ENCODE measurements at regions not wholly inside any gene's neighbourhood (a gene's known extent, or its start where the extent isn't known, plus 50 kb on each side); places are given as distances from the start of the nearest gene placed in this dataset.

GRCh38 chr14:96736439-96736838 lies 60.7 kb upstream of the VRK1 start:
- H3K4me1 ChIP-seq (ENCODE audit: insufficient read depth, low read length, poor library complexity, severe bottlenecking), result peaks cover 4% of the 10 kb centered on the region
- H3K9ac ChIP-seq (ENCODE audit: low read depth, low read length, poor library complexity, severe bottlenecking), result no peak overlapping the region
- TF ChIP-seq EZH2phosphoT487 (IDR thresholded peaks at IDR 0.05; ENCODE audit: borderline replicate concordance) (no peak), CTCF (conservative IDR thresholded peaks at IDR 0.05; ENCODE audit: low read length) (no peak)
- no peaks in the 10 kb centered on the region for H3K9me2 ChIP-seq (replicated peaks; ENCODE audit: low read depth, low read length)
- H3K36me3 ChIP-seq (ENCODE audit: insufficient read depth, low read length), result no peaks in the 10 kb centered on the region
- no peak overlapping the region for H3K4me2 ChIP-seq (ENCODE audit: low read depth, low read length, poor library complexity, severe bottlenecking)
- H3K79me2 ChIP-seq (ENCODE audit: insufficient read depth, low read length), result no peaks in the 10 kb centered on the region
- peaks cover 15% of the 10 kb centered on the region for H3K27me3 ChIP-seq (ENCODE audit: insufficient read depth, low read length, poor library complexity, severe bottlenecking)
- H4K20me1 ChIP-seq (ENCODE audit: insufficient read depth, low read length, poor library complexity, severe bottlenecking), result no peaks in the 10 kb centered on the region
- no peaks in the 10 kb centered on the region for H3K9me3 ChIP-seq (ENCODE audit: insufficient read depth, low read depth, low read length)
- H2AFZ ChIP-seq (ENCODE audit: low read length), result no peak overlapping the region
- no peaks in the 10 kb centered on the region for H3F3A ChIP-seq (ENCODE audit: low read depth)
- no peak overlapping the region for H3K4me3 ChIP-seq (ENCODE audit: low read length, poor library complexity, severe bottlenecking)

- Histone ChIP-seq H3F3A (ENCODE audit: low read depth) (no peaks in the 10 kb centered on the region), H3K27me3 (ENCODE audit: insufficient read depth, low read length, poor library complexity, severe bottlenecking) (peaks cover 15% of the 10 kb centered on the region), H2AFZ (ENCODE audit: low read length) (no peak overlapping the region), H3K9ac (ENCODE audit: low read depth, low read length, poor library complexity, severe bottlenecking) (no peak overlapping the region), H3K4me3 (ENCODE audit: low read length, poor library complexity, severe bottlenecking) (no peak overlapping the region), H3K4me2 (ENCODE audit: low read depth, low read length, poor library complexity, severe bottlenecking) (no peak overlapping the region), H3K4me1 (ENCODE audit: insufficient read depth, low read length, poor library complexity, severe bottlenecking) (peaks cover 4% of the 10 kb centered on the region), H3K36me3 (ENCODE audit: insufficient read depth, low read length) (no peaks in the 10 kb centered on the region), H3K9me2 (replicated peaks; ENCODE audit: low read depth, low read length) (no peaks in the 10 kb centered on the region), H4K20me1 (ENCODE audit: insufficient read depth, low read length, poor library complexity, severe bottlenecking) (no peaks in the 10 kb centered on the region), H3K9me3 (ENCODE audit: insufficient read depth, low read depth, low read length) (no peaks in the 10 kb centered on the region), H3K79me2 (ENCODE audit: insufficient read depth, low read length) (no peaks in the 10 kb centered on the region)
- TF ChIP-seq CTCF (conservative IDR thresholded peaks at IDR 0.05; ENCODE audit: low read length) (no peak), EZH2phosphoT487 (IDR thresholded peaks at IDR 0.05; ENCODE audit: borderline replicate concordance) (no peak)
These were observed 59.3 kb upstream of the VRK1 start for GRCh38 chr14:96737881-96738280.

GRCh38 chr14:96739200-96739910 lies 57.8 kb upstream of the VRK1 start:
- TF ChIP-seq CTCF (conservative IDR thresholded peaks at IDR 0.05; ENCODE audit: low read length) (no peak), EZH2phosphoT487 (IDR thresholded peaks at IDR 0.05; ENCODE audit: borderline replicate concordance) (no peak)
- Histone ChIP-seq H3K4me2 (ENCODE audit: low read depth, low read length, poor library complexity, severe bottlenecking) (no peak overlapping the region), H3F3A (ENCODE audit: low read depth) (no peaks in the 10 kb centered on the region), H2AFZ (ENCODE audit: low read length) (no peak overlapping the region), H3K9me3 (ENCODE audit: insufficient read depth, low read depth, low read length) (no peaks in the 10 kb centered on the region), H3K36me3 (ENCODE audit: insufficient read depth, low read length) (no peaks in the 10 kb centered on the region), H3K4me1 (ENCODE audit: insufficient read depth, low read length, poor library complexity, severe bottlenecking) (peaks cover 4% of the 10 kb centered on the region), H3K9me2 (replicated peaks; ENCODE audit: low read depth, low read length) (no peaks in the 10 kb centered on the region), H3K4me3 (ENCODE audit: low read length, poor library complexity, severe bottlenecking) (no peak overlapping the region), H3K9ac (ENCODE audit: low read depth, low read length, poor library complexity, severe bottlenecking) (no peak overlapping the region), H3K27me3 (ENCODE audit: insufficient read depth, low read length, poor library complexity, severe bottlenecking) (peaks cover 15% of the 10 kb centered on the region), H3K79me2 (ENCODE audit: insufficient read depth, low read length) (no peaks in the 10 kb centered on the region), H4K20me1 (ENCODE audit: insufficient read depth, low read length, poor library complexity, severe bottlenecking) (no peaks in the 10 kb centered on the region)
